T-helper 2 cell treated with Interferon-gamma antibody and Interleukin-4, amounts not matched to agents 5 μg/mL and 100 μg/mL, for 36 hours (primary cell): ENCODE measurements at regions not wholly inside any gene's neighbourhood (a gene's known extent, or its start where the extent isn't known, plus 50 kb on each side); places are given as distances from the start of the nearest gene placed in this dataset.

Source experiments
- DNase-seq: peaks from one replicate; pipeline ENCODE4 v3.0.0; 2021; ENCODE audit warnings: low spot score
- H3K27ac Mint-ChIP-seq: one replicate; pipeline ENCODE4 v1.8.0; 2021; ENCODE audit warnings: mild to moderate bottlenecking, mixed read lengths
- H3K27me3 Mint-ChIP-seq: one replicate; pipeline ENCODE4 v1.8.0; 2021; ENCODE audit warnings: low read depth, mixed read lengths
- H3K36me3 Mint-ChIP-seq: one replicate; pipeline ENCODE4 v1.8.0; 2021; ENCODE audit warnings: low read depth, mixed read lengths
- H3K4me1 Mint-ChIP-seq: one replicate; pipeline ENCODE4 v1.8.0; 2021; ENCODE audit warnings: low read depth, mixed read lengths
- H3K4me3 Mint-ChIP-seq: one replicate; pipeline ENCODE4 v1.8.0; 2022; ENCODE audit warnings: mild to moderate bottlenecking, moderate library complexity, mixed read lengths
- H3K9me3 Mint-ChIP-seq: one replicate; pipeline ENCODE4 v1.8.0; 2021; ENCODE audit warnings: mixed read lengths

DNA sequence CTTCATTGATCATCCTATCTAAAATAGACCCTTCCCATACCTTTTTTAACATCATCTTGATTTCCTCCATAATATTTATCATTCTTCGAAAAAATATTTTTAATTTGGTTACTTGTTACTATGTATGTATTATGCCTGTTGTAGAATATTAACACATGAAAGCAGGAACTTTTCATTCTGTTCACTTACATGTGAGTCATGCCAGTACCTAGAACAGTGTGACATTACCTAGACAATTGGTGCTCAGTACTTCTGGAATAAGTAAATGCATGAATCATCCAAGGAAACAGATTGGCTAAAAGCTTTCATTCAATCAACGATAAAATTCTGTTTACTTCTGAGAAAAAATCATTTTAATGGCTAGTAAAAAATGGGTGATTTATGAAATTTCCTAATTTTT is 76.4 kb downstream of the CXXC4 start:
- H3K9me3 Mint-ChIP-seq = no peaks in the 10 kb centered on the region
- no peaks in the 10 kb centered on the region for H3K27me3 Mint-ChIP-seq
- no peak overlapping the region for H3K4me3 Mint-ChIP-seq
- no peaks in the 10 kb centered on the region for H3K4me1 Mint-ChIP-seq
- no peaks in the 10 kb centered on the region for H3K36me3 Mint-ChIP-seq
- DNase-seq = no peak
- no peak overlapping the region for H3K27ac Mint-ChIP-seq

DNA sequence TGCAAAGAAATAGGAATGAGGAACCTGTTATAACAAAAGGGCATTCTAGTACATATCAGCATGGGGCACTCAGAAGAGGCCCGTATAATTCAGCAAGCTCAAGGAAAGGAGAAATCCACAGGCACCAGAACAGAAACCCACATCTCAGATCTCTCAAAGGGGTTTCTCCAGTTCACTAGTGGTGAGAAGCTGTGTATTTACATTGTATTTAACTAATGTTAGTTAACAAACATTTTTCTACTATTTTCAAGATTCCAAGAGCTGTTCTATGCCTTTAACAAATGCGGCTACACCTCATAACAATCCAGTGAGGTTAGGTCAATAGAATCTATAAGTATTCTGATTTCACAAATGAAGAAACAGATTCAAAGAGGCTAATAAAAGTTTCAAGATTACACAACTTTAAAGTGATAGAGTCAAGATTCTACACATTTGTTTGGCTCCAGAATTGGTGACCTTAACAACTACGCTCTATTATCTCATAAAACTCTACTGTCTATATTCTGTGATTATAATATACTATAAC is 77.3 kb downstream of the CXXC4 start:
- H3K27ac Mint-ChIP-seq = no peak overlapping the region

DNA sequence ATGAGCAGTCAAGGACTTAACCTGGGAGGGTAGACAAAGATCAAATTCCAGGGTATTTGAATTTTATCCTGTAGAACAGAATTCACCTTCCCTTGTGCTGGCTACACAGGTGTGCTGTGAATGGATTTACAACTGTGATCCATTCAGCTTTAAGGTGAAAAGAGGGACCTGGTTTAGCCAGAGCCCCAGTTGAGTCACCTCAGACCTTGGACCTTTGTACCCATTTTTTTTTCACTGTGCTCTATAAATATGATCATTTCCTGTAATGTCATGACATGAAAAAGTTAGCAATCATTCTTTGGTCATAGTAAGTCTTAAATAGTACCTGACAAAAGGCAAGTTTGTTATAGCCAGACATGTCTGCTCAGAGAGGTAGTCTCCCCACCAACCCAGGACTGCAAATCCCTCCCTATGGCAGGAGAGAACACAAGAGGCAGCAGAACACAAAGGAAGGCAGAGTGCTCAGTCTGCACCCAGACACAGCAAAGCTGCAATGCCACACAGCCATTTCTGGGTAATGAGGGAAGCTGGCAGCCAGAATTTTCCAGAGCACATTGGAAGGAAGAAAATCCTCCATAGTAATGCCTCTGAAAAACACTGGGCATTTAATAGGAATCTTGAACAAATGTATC is 77.9 kb downstream of the CXXC4 start:
- no peaks in the 10 kb centered on the region for H3K9me3 Mint-ChIP-seq
- H3K36me3 Mint-ChIP-seq = no peaks in the 10 kb centered on the region
- H3K27me3 Mint-ChIP-seq = no peaks in the 10 kb centered on the region
- no peak overlapping the region for H3K27ac Mint-ChIP-seq
- H3K4me3 Mint-ChIP-seq = no peak overlapping the region
- DNase-seq = no peak
- H3K4me1 Mint-ChIP-seq = no peaks in the 10 kb centered on the region

More for the DNA sequence above, 77.3 kb downstream of the CXXC4 start:
- Mint-ChIP-seq H3K27me3 (no peaks in the 10 kb centered on the region), H3K36me3 (no peaks in the 10 kb centered on the region), H3K9me3 (no peaks in the 10 kb centered on the region), H3K4me1 (no peaks in the 10 kb centered on the region), H3K4me3 (no peak overlapping the region)
- DNase-seq = no peak

DNA sequence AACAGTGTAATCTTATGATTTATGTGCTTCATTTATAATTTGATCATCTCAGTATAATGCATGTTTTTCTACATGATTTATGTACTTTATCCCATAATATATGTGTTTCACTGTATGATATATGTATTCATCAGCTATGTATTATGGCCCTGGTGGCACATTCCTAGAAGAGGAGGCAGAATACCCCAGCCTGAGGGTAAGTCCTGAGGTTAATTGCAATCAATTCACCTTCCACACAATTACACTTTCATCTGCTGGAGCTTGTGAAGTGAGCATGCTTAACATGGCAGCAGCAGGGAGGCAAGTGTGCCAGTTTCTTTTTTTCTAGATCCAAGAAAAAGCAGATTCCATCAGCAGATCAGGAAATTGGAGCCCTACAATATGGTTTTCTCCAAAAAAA is 81.2 kb downstream of the CXXC4 start:
- H3K4me3 Mint-ChIP-seq = no peak overlapping the region
- H3K4me1 Mint-ChIP-seq = no peaks in the 10 kb centered on the region
- no peaks in the 10 kb centered on the region for H3K36me3 Mint-ChIP-seq
- H3K27me3 Mint-ChIP-seq = no peaks in the 10 kb centered on the region
- no peaks in the 10 kb centered on the region for H3K9me3 Mint-ChIP-seq
- no peak for DNase-seq
- no peak overlapping the region for H3K27ac Mint-ChIP-seq

DNA sequence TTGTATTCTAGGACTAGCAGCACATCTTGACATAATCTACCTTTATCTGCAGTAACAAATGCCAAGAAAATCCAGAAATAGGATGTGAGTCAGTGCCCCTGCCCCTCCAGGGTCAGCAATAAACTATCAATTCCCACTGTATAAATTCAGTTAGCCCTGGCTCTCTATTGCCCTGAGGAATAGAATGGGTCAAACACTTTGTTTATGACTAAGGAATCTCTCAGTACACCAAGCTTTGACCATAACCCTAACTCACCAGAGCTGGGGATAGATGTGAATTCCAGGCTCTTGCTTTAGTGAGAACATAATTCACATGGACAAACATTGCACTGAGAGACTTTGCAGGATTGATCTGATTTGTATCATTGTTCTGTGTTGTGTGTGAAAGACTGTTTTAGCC is 82.3 kb downstream of the CXXC4 start:
- H3K4me1 Mint-ChIP-seq = no peaks in the 10 kb centered on the region
- H3K27me3 Mint-ChIP-seq = no peaks in the 10 kb centered on the region
- H3K27ac Mint-ChIP-seq = no peak overlapping the region
- no peak for DNase-seq
- no peak overlapping the region for H3K4me3 Mint-ChIP-seq
- no peaks in the 10 kb centered on the region for H3K36me3 Mint-ChIP-seq
- H3K9me3 Mint-ChIP-seq = no peaks in the 10 kb centered on the region

DNA sequence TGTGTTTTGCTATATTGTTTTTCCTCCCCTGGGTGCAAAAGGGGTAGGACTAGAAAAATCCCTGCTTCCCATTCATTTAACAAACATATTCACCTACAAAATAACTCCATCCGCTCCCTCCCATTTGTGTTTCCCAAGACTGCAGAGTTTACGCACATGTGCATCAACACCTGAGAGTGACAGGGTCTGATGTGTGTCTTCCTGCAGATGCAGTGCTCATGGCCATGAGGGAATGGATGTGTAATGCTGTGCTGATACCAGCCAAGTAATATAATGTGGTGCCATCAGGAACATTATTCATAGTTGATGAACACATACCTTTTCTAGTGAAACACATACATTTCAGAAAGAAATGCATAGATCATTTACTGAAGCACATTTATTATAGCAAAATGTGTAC is 83.2 kb downstream of the CXXC4 start:
- no peaks in the 10 kb centered on the region for H3K27me3 Mint-ChIP-seq
- H3K4me3 Mint-ChIP-seq = no peak overlapping the region
- H3K36me3 Mint-ChIP-seq = no peaks in the 10 kb centered on the region
- H3K9me3 Mint-ChIP-seq = no peaks in the 10 kb centered on the region
- no peaks in the 10 kb centered on the region for H3K4me1 Mint-ChIP-seq
- no peak for DNase-seq
- H3K27ac Mint-ChIP-seq = no peak overlapping the region

DNA sequence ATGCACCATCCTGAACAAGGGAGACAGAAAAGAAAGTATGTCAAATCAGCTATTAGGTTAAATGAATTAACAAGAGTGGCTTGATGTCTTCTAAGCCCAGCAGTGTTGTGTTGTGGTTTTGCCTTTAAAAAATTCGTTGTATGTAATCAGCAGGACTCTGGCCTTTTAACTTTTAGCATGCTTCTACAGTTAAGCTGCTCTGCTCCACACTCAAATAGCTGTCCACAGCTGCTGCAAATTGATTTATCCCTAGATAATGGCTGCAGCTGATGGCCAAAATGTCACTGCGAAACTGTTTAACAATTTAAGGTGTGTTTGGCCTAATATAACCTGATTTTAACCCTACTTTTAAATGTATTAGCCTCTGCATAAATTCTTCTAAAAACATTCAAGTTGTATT is 85.8 kb downstream of the CXXC4 start:
- Mint-ChIP-seq H3K4me1 (no peaks in the 10 kb centered on the region), H3K27ac (no peak overlapping the region), H3K4me3 (no peak overlapping the region), H3K27me3 (no peaks in the 10 kb centered on the region), H3K9me3 (no peaks in the 10 kb centered on the region), H3K36me3 (no peaks in the 10 kb centered on the region)
- no peak for DNase-seq

DNA sequence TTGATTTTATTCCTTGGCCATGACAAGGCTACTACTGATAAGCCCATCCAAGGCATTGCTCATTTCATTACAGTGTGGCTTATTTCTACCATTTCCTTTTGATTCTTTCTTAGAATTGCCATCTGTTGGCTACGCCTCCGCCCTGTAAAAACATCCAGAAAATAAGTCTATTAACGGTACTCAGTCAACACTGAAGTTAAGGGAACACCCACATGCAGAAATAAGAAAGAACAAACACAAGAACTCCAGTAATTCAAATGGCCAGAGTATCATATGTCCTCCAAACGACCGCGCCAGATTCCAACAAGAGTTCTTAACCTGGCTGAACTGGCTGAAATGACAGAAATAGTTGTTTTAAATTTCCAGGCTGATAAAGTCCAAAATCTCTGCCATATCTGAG is 90.3 kb downstream of the CXXC4 start:
- Mint-ChIP-seq H3K36me3 (no peaks in the 10 kb centered on the region), H3K4me3 (no peak overlapping the region), H3K27ac (no peak overlapping the region), H3K27me3 (no peaks in the 10 kb centered on the region), H3K4me1 (no peaks in the 10 kb centered on the region), H3K9me3 (no peaks in the 10 kb centered on the region)
- no peak for DNase-seq

DNA sequence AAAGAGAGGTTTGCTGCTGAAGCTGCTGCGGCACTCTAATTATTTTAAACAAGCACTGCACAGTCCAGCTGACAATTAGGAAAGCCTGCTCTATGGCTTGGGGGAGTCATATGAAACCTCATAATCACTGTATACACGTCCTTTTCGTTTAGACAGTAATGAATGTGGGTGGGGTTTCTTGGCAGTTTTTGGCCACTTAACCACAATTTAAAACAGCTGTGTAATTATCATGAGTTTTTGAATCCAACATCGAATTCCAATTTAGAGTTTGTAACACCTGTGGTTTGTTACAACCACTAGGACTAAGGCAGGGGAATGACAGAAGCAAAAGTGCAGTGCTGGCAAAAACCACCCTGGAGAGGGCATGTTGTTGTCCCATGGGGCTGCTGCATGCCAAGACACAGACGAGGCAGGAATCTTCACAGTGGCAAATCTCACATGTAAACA is 99.5 kb downstream of the CXXC4 start:
- no peak for DNase-seq
- H3K27me3 Mint-ChIP-seq = no peaks in the 10 kb centered on the region
- H3K27ac Mint-ChIP-seq = no peak overlapping the region
- no peaks in the 10 kb centered on the region for H3K4me1 Mint-ChIP-seq
- no peak overlapping the region for H3K4me3 Mint-ChIP-seq
- H3K36me3 Mint-ChIP-seq = no peaks in the 10 kb centered on the region
- no peaks in the 10 kb centered on the region for H3K9me3 Mint-ChIP-seq

DNA sequence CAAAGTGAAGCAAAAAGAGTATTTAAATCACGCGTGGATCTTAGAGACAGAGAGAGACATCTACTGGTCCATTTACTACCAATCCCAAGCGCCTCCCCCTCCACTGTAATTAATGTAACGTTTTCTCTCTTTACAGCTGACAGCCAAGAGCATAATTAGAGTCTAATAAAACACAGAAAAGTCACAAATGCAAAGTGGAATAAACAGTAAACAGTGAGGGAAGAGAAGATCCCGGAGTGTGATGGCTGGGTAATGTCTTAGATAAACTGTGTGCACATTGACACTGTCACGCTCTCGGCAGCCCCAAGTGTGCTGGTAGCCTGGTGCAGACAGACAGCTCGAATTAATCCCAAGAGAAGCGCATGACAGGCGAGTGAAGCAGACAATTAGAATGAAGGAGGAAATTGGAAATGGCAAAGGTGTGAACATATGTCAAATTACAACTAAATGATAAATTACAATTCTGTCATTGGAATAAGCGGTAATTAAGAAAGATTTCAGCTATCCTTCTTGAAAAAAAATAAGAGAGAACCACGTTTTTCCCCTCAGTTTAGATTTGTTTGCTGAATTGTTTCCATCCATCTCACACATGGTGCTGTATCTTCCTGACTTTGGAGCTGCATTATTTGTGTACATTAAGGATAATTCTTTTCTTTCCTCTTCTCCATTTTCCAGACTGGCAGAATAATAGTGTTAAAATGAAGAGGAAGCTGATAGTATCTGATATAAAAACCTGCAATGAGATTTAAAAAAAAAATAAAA is 100.1 kb downstream of the CXXC4 start:
- no peak overlapping the region for H3K27ac Mint-ChIP-seq

DNA sequence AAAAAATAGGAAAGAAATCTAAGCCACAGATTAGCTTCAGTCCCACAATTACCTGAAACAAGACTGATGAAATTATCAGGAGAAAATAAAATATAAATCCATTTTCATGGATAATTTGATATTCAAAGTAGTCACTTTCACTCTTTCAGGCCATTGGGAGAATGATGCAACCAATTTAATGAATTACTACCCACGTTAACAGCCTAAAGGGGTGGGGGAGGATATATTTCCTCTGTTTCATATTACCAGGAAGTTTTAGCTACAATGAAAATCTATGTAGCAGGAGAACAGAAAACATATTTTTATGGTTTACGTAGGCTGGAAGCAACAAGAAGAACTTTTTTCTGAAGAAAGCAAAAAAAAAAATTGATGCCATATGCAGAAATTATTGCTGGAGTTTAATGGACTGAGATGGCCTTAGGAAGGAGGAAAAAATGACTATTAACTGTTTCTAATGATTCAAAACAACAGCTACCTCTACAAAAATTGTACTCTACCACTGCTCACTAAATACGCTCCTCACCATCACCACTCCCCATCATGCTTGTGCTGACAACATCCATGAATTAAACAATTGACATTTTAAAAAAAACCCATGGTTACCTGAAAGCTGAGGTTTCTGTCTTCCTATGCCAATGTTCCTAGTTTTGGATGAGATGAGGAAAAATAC is 100.9 kb downstream of the CXXC4 start:
- Mint-ChIP-seq H3K4me1 (no peaks in the 10 kb centered on the region), H3K9me3 (no peaks in the 10 kb centered on the region), H3K4me3 (no peak overlapping the region), H3K27ac (no peak overlapping the region), H3K27me3 (no peaks in the 10 kb centered on the region), H3K36me3 (no peaks in the 10 kb centered on the region)
- no peak for DNase-seq

More for the DNA sequence above, 100.1 kb downstream of the CXXC4 start:
- no peak overlapping the region for H3K4me3 Mint-ChIP-seq
- no peaks in the 10 kb centered on the region for H3K4me1 Mint-ChIP-seq
- H3K36me3 Mint-ChIP-seq = no peaks in the 10 kb centered on the region
- no peak for DNase-seq
- no peaks in the 10 kb centered on the region for H3K27me3 Mint-ChIP-seq
- H3K9me3 Mint-ChIP-seq = no peaks in the 10 kb centered on the region

DNA sequence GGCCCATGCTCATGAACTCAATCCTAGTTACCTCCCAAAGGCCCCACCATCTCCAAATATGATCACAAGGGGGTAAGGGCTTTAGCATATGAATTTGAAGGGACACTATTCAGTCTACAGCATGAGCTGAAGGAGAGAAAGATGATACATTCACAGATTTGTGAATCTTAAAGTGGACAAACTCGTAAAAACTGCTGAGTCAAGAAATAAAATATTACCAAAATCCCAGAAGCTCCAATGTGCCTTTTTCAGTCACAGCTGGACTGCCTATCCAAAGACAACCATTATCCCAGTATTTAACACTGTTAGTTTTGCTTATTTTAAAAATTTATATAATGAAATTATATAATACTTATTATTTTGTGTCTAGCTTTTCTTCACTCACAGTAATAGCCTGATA is 109.0 kb downstream of the CXXC4 start:
- DNase-seq = no peak
- peaks cover 7% of the 10 kb centered on the region for H3K9me3 Mint-ChIP-seq
- H3K27me3 Mint-ChIP-seq = no peaks in the 10 kb centered on the region
- H3K4me1 Mint-ChIP-seq = no peaks in the 10 kb centered on the region
- H3K36me3 Mint-ChIP-seq = no peaks in the 10 kb centered on the region
- no peak overlapping the region for H3K27ac Mint-ChIP-seq
- H3K4me3 Mint-ChIP-seq = no peak overlapping the region

DNA sequence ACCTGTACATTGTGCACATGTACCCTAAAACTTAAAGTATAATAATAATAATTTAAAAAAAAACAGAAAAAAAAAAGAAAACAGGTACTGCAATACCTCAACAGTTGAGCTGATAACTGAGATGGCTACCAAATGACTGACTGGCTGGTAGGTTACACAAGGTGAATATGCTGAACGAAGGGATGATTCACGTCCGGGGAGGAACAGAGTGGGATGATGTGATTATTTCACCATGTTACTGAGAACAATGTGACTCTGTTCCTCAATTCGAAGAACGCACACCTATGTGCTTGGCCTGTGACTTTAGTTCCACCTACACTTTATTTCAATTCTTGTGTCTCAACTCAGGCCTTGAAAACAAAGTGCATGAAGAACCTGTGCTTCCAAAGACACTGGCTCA is 111.7 kb downstream of the CXXC4 start:
- H3K9me3 Mint-ChIP-seq = peaks cover 7% of the 10 kb centered on the region
- no peak overlapping the region for H3K27ac Mint-ChIP-seq
- H3K36me3 Mint-ChIP-seq = no peaks in the 10 kb centered on the region
- DNase-seq = no peak
- H3K4me1 Mint-ChIP-seq = no peaks in the 10 kb centered on the region
- H3K27me3 Mint-ChIP-seq = no peaks in the 10 kb centered on the region
- H3K4me3 Mint-ChIP-seq = no peak overlapping the region

DNA sequence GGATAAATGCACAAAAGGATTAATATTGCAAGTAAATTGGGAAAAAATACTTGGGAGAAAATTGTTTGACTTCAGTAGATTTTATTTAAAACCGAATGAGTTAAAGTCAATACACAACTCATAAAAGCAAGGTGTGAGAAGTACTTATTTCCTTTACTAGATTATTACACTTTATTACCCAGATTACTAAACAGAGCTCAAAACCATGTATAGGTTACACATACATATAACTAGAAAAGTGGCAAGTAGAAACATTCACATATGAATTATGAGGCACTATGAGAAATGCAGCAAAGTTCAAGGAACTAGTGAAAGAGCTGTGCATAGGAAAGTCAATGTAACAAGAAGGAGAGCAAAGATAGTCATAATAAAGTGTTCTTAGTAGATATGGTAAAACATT is 113.0 kb downstream of the CXXC4 start:
- Mint-ChIP-seq H3K4me3 (no peak overlapping the region), H3K27me3 (no peaks in the 10 kb centered on the region), H3K36me3 (no peaks in the 10 kb centered on the region), H3K4me1 (no peaks in the 10 kb centered on the region), H3K27ac (no peak overlapping the region), H3K9me3 (peaks cover 7% of the 10 kb centered on the region)
- no peak for DNase-seq
